SK-N-SH (cell line): ENCODE measurements at regions not wholly inside any gene's neighbourhood (a gene's known extent, or its start where the extent isn't known, plus 50 kb on each side); places are given as distances from the start of the nearest gene placed in this dataset.
"Not testable (repeated sequence)": the region's sequence is repeated elsewhere in the genome, so short reads cannot be mapped to it uniquely, and the experiment has no call there.

ENCODE experiments used
- CTCF ChIP-seq: fragments of 200-600 bp; sonication (generic); IDR thresholded peaks from 2 replicates; pipeline ENCODE4 v1.6.1; 2017; ENCODE audit warnings: antibody characterized with exemption, mild to moderate bottlenecking, moderate library complexity
- FOXJ3 ChIP-seq: sonication (generic); formaldehyde crosslinking; IDR thresholded peaks from 2 replicates; pipeline ENCODE4 v1.5.1; 2020; ENCODE audit warnings: mild to moderate bottlenecking, missing genetic modification reagents
- FOXM1 ChIP-seq: IDR thresholded peaks from 2 replicates; pipeline ENCODE4 v1.4.0; 2012; ENCODE audit warnings: low read depth, mild to moderate bottlenecking
- GABPA ChIP-seq: IDR thresholded peaks from 2 replicates; pipeline ENCODE4 v1.4.0; 2012; ENCODE audit warnings: low read depth, mild to moderate bottlenecking
- GATA2 ChIP-seq: sonication (generic); formaldehyde crosslinking; IDR thresholded peaks from 2 replicates; pipeline ENCODE4 v1.5.0; 2020; ENCODE audit warnings: mild to moderate bottlenecking, missing genetic modification reagents
- MAX ChIP-seq: IDR thresholded peaks from 2 replicates; pipeline ENCODE4 v1.4.0; 2012; ENCODE audit warnings: low read depth
- NRF1 ChIP-seq: IDR thresholded peaks from 2 replicates; pipeline ENCODE4 v1.6.1; 2012; ENCODE audit warnings: low read depth, mild to moderate bottlenecking, low read length
- POLR2AphosphoS5 ChIP-seq: IDR thresholded peaks from 2 replicates; pipeline ENCODE4 v1.6.1; 2012; ENCODE audit warnings: low read depth, low read length
- REST ChIP-seq: IDR thresholded peaks from 2 replicates; pipeline ENCODE4 v1.6.1; 2012; ENCODE audit warnings: mild to moderate bottlenecking, low read depth, low read length, moderate library complexity
- RFX5 ChIP-seq: IDR thresholded peaks from 2 replicates; pipeline ENCODE4 v1.6.1; 2012; ENCODE audit warnings: mild to moderate bottlenecking, improper control_type of control experiment, low read length
- RXRA ChIP-seq: IDR thresholded peaks from 2 replicates; pipeline ENCODE4 v1.4.0; 2012; ENCODE audit warnings: low read depth, mild to moderate bottlenecking, borderline replicate concordance
- SIN3A ChIP-seq: IDR thresholded peaks from 2 replicates; pipeline ENCODE4 v1.6.1; 2012; ENCODE audit warnings: low read depth, mild to moderate bottlenecking, low read length, moderate library complexity, borderline replicate concordance
- TAF1 ChIP-seq: IDR thresholded peaks from 2 replicates; pipeline ENCODE4 v1.6.1; 2012; ENCODE audit warnings: low read depth, mild to moderate bottlenecking, low read length, moderate library complexity, borderline replicate concordance
- YY1 ChIP-seq: IDR thresholded peaks from 2 replicates; pipeline ENCODE4 v1.4.0; 2012; ENCODE audit warnings: low read depth, mild to moderate bottlenecking

GRCh38 chr5:173684535-173684934 is 68.1 kb upstream of the BOD1 start:
- TF ChIP-seq CTCF; RFX5; FOXJ3 (CRISPR knock-in tag); NRF1; GATA2; FOXM1; GABPA; POLR2AphosphoS5; YY1; REST; SIN3A; MAX; RXRA; TAF1: not testable (repeated sequence)
